ENCODE measurements at regions not wholly inside any gene's neighbourhood (a gene's known extent, or its start where the extent isn't known, plus 50 kb on each side); places are given as distances from the start of the nearest gene placed in this dataset.

- no TSS peak for BruUV-seq (replicated peaks)
- no peak for DNase-seq
- no peaks in the 10 kb centered on the region for H3K4me1 ChIP-seq (replicated peaks; ENCODE audit: insufficient read depth)
- no peaks in the 10 kb centered on the region; the same call in 1 of the 2 replicates for H3K27me3 ChIP-seq (ENCODE audit: insufficient read depth, low read depth)
- no peaks in the 10 kb centered on the region for H3K9me2 ChIP-seq (ENCODE audit: insufficient read depth)
- no peaks in the 10 kb centered on the region for H3K36me3 ChIP-seq (ENCODE audit: low read depth)
- no peak overlapping the region for H3K27ac ChIP-seq
- ChIA-PET CTCF (no interaction called here), POLR2A (ENCODE audit: unreplicated experiment) (no interaction called here)
- H3K9me3 ChIP-seq (ENCODE audit: insufficient read depth, low read depth) = no peaks in the 10 kb centered on the region
- H4K20me1 ChIP-seq (ENCODE audit: insufficient read depth) = no peaks in the 10 kb centered on the region
- no peaks in the 10 kb centered on the region for H3F3A ChIP-seq (ENCODE audit: insufficient read depth, low read depth)
- H3K79me2 ChIP-seq (ENCODE audit: low read depth) = no peaks in the 10 kb centered on the region
- intact Hi-C loops (cut with micrococcal nuclease; ENCODE audit: unreplicated experiment) = no loop called here
- no peak overlapping the region for H2AFZ ChIP-seq
- no peak for TF ChIP-seq CTCF (conservative IDR thresholded peaks at IDR 0.05)
- TF ChIP-seq EZH2 (IDR thresholded peaks at IDR 0.05; ENCODE audit: low read depth) = no peak
- no peak overlapping the region for H3K4me3 ChIP-seq
- no peak overlapping the region for H3K4me2 ChIP-seq
These were observed 453.0 kb upstream of the CFAP20DC start for GRCh38 chr3:59502806-59503205.

GRCh38 chr3:59499954-59500353 is 450.1 kb upstream of the CFAP20DC start:
- H3K9me3 ChIP-seq (ENCODE audit: insufficient read depth, low read depth) = no peaks in the 10 kb centered on the region
- no peak overlapping the region for H3K4me3 ChIP-seq
- intact Hi-C loops (cut with micrococcal nuclease; ENCODE audit: unreplicated experiment) = no loop called here
- no peaks in the 10 kb centered on the region for H3F3A ChIP-seq (ENCODE audit: insufficient read depth, low read depth)
- H2AFZ ChIP-seq = no peak overlapping the region
- BruUV-seq (replicated peaks) = no TSS peak
- ChIA-PET CTCF (no interaction called here), POLR2A (ENCODE audit: unreplicated experiment) (no interaction called here)
- H3K4me1 ChIP-seq (replicated peaks; ENCODE audit: insufficient read depth) = no peaks in the 10 kb centered on the region
- no peak for TF ChIP-seq CTCF (conservative IDR thresholded peaks at IDR 0.05)
- TF ChIP-seq EZH2 (IDR thresholded peaks at IDR 0.05; ENCODE audit: low read depth) = no peak
- H3K27ac ChIP-seq = no peak overlapping the region
- no peaks in the 10 kb centered on the region for H3K36me3 ChIP-seq (ENCODE audit: low read depth)
- no peak overlapping the region for H3K4me2 ChIP-seq
- H3K79me2 ChIP-seq (ENCODE audit: low read depth) = no peaks in the 10 kb centered on the region
- H4K20me1 ChIP-seq (ENCODE audit: insufficient read depth) = no peaks in the 10 kb centered on the region
- H3K9me2 ChIP-seq (ENCODE audit: insufficient read depth) = no peaks in the 10 kb centered on the region
- no peak for DNase-seq
- no peaks in the 10 kb centered on the region for H3K27me3 ChIP-seq (ENCODE audit: insufficient read depth, low read depth)

- H3K9me2 ChIP-seq (ENCODE audit: insufficient read depth) = no peaks in the 10 kb centered on the region
- ChIA-PET CTCF (no interaction called here), POLR2A (ENCODE audit: unreplicated experiment) (no interaction called here)
- H3K4me3 ChIP-seq = no peak overlapping the region
- no peak overlapping the region for H2AFZ ChIP-seq
- no peaks in the 10 kb centered on the region for H3K79me2 ChIP-seq (ENCODE audit: low read depth)
- no peaks in the 10 kb centered on the region for H4K20me1 ChIP-seq (ENCODE audit: insufficient read depth)
- no peak overlapping the region for H3K27ac ChIP-seq
- H3F3A ChIP-seq (ENCODE audit: insufficient read depth, low read depth) = no peaks in the 10 kb centered on the region
- no peaks in the 10 kb centered on the region for H3K4me1 ChIP-seq (replicated peaks; ENCODE audit: insufficient read depth)
- DNase-seq = no peak
- H3K4me2 ChIP-seq = no peak overlapping the region
- no peaks in the 10 kb centered on the region for H3K36me3 ChIP-seq (ENCODE audit: low read depth)
- no peaks in the 10 kb centered on the region for H3K27me3 ChIP-seq (ENCODE audit: insufficient read depth, low read depth)
- no TSS peak for BruUV-seq (replicated peaks)
- intact Hi-C loops (cut with micrococcal nuclease; ENCODE audit: unreplicated experiment) = no loop called here
- TF ChIP-seq CTCF (conservative IDR thresholded peaks at IDR 0.05) (no peak), EZH2 (IDR thresholded peaks at IDR 0.05; ENCODE audit: low read depth) (no peak)
- no peaks in the 10 kb centered on the region for H3K9me3 ChIP-seq (ENCODE audit: insufficient read depth, low read depth)
These were observed 449.2 kb upstream of the CFAP20DC start for GRCh38 chr3:59499000-59499399.

All from PC-9 (cell line).